HEK293 (cell line): ENCODE measurements at regions not wholly inside any gene's neighbourhood (a gene's known extent, or its start where the extent isn't known, plus 50 kb on each side); places are given as distances from the start of the nearest gene placed in this dataset.

Experiments used
- CTCF ChIA-PET: fragments of 350-600 bp; formaldehyde crosslinking; extraction: SDS; loops from one replicate; lab custom pipeline; 2021; ENCODE audit warnings: antibody characterized with exemption; lab: Yijun Ruan, JAX
- POLR2A ChIA-PET: fragments of 300-600 bp; formaldehyde crosslinking; extraction: SDS; loops from one replicate; lab custom pipeline; 2020; ENCODE audit warnings: antibody characterized with exemption, inconsistent platforms; lab: Yijun Ruan, JAX
- H3K27ac ChIP-seq: fragments of 200-500 bp; sonication (Bioruptor generic); 2 replicates; pipeline ENCODE4 v1.5.1; 2014; ENCODE audit warnings: low read depth, low read length, control low read depth, inconsistent platforms; ENCODE audit errors: extremely low read depth
- H3K36me3 ChIP-seq, 2 experiments: fragments of 200-500 bp in 1 of 2; sonication (Bioruptor generic) in 1 of 2; 1 replicate in 1 of 2; 2 replicates in 1 of 2; pipeline ENCODE4 v1.5.1; 2014 to 2017; ENCODE audit warnings: inconsistent platforms in 2 of 2, low read length in 2 of 2; ENCODE audit not compliant: control insufficient read depth in 2 of 2, insufficient read depth in 1 of 2
- H3K4me1 ChIP-seq: fragments of 200-500 bp; sonication (Bioruptor generic); 2 replicates; pipeline ENCODE4 v1.5.1; 2014; ENCODE audit warnings: mild to moderate bottlenecking, low read length, inconsistent platforms; ENCODE audit not compliant: control insufficient read depth, insufficient read depth
- H3K4me3 ChIP-seq: 2 replicates; pipeline ENCODE4 v1.5.1; 2011; ENCODE audit warnings: low read depth, mild to moderate bottlenecking, control low read depth, low read length, moderate library complexity
- H3K9me3 ChIP-seq: fragments of 200-500 bp; sonication (Bioruptor generic); 2 replicates; pipeline ENCODE4 v1.5.1; 2014; ENCODE audit warnings: low read depth, low read length, inconsistent platforms; ENCODE audit not compliant: control insufficient read depth, insufficient read depth
- BCL11B ChIP-seq: fragments of 450-650 bp; formaldehyde crosslinking; IDR thresholded peaks from 2 replicates; pipeline ENCODE4 v1.5.1; 2016; ENCODE audit warnings: low read depth, missing biosample characterization, missing genetic modification characterization
- FEZF1 ChIP-seq: fragments of 450-650 bp; formaldehyde crosslinking; IDR thresholded peaks from 2 replicates; pipeline ENCODE4 v1.5.1; 2016; ENCODE audit warnings: missing biosample characterization, missing genetic modification characterization
- GLIS1 ChIP-seq: fragments of 450-650 bp; formaldehyde crosslinking; IDR thresholded peaks from 2 replicates; pipeline ENCODE4 v1.5.1; 2016; ENCODE audit warnings: missing biosample characterization, missing genetic modification characterization
- KLF16 ChIP-seq: fragments of 450-650 bp; formaldehyde crosslinking; IDR thresholded peaks from 2 replicates; pipeline ENCODE4 v1.5.1; 2017; ENCODE audit warnings: missing biosample characterization, missing genetic modification characterization
- KLF8 ChIP-seq: fragments of 450-650 bp; formaldehyde crosslinking; IDR thresholded peaks from 2 replicates; pipeline ENCODE4 v1.5.1; 2016; ENCODE audit warnings: missing biosample characterization, missing genetic modification characterization
- KLF9 ChIP-seq: fragments of 450-650 bp; formaldehyde crosslinking; IDR thresholded peaks from 2 replicates; pipeline ENCODE4 v1.5.1; 2016; ENCODE audit warnings: missing biosample characterization, missing genetic modification characterization, low read depth
- PRDM6 ChIP-seq: fragments of 450-650 bp; formaldehyde crosslinking; IDR thresholded peaks from 2 replicates; pipeline ENCODE4 v1.5.1; 2017; ENCODE audit warnings: missing biosample characterization, missing genetic modification characterization
- RBAK ChIP-seq: fragments of 450-650 bp; formaldehyde crosslinking; IDR thresholded peaks from 2 replicates; pipeline ENCODE4 v1.5.1; 2016; ENCODE audit warnings: missing biosample characterization, missing genetic modification characterization
- TRIM28 ChIP-seq: IDR thresholded peaks from 2 replicates; pipeline ENCODE4 v1.6.1; 2011; ENCODE audit warnings: low read length, control low read depth, borderline replicate concordance
- TSHZ1 ChIP-seq: fragments of 450-650 bp; formaldehyde crosslinking; IDR thresholded peaks from 2 replicates; pipeline ENCODE4 v1.5.1; 2016; ENCODE audit warnings: missing biosample characterization, missing genetic modification characterization, borderline replicate concordance
- ZBTB48 ChIP-seq: fragments of 450-650 bp; formaldehyde crosslinking; IDR thresholded peaks from 2 replicates; pipeline ENCODE4 v1.5.1; 2016; ENCODE audit warnings: missing biosample characterization, missing genetic modification characterization
- ZFP69B ChIP-seq: fragments of 450-650 bp; formaldehyde crosslinking; IDR thresholded peaks from 2 replicates; pipeline ENCODE4 v1.5.1; 2016; ENCODE audit warnings: missing biosample characterization, missing genetic modification characterization
- ZNF132 ChIP-seq: fragments of 450-650 bp; formaldehyde crosslinking; IDR thresholded peaks from 2 replicates; pipeline ENCODE4 v1.5.1; 2017; ENCODE audit warnings: missing biosample characterization, missing genetic modification characterization, borderline replicate concordance
- ZNF140 ChIP-seq: fragments of 450-650 bp; formaldehyde crosslinking; IDR thresholded peaks from 2 replicates; pipeline ENCODE4 v1.5.1; 2016; ENCODE audit warnings: missing biosample characterization, missing genetic modification characterization
- ZNF211 ChIP-seq: fragments of 450-650 bp; formaldehyde crosslinking; IDR thresholded peaks from 2 replicates; pipeline ENCODE4 v1.5.1; 2016; ENCODE audit warnings: low read depth, missing biosample characterization, missing genetic modification characterization
- ZNF266 ChIP-seq: fragments of 450-650 bp; formaldehyde crosslinking; IDR thresholded peaks from 2 replicates; pipeline ENCODE4 v1.5.1; 2016; ENCODE audit warnings: missing biosample characterization, missing genetic modification characterization, low read depth
- ZNF292 ChIP-seq: fragments of 450-650 bp; formaldehyde crosslinking; IDR thresholded peaks from 2 replicates; pipeline ENCODE4 v1.5.1; 2016; ENCODE audit warnings: low read depth, missing biosample characterization, missing genetic modification characterization, borderline replicate concordance
- ZNF335 ChIP-seq: fragments of 450-650 bp; formaldehyde crosslinking; conservative IDR thresholded peaks from 2 replicates; pipeline ENCODE4 v1.5.1; 2016; ENCODE audit warnings: missing biosample characterization, missing genetic modification characterization
- ZNF341 ChIP-seq: fragments of 450-650 bp; formaldehyde crosslinking; IDR thresholded peaks from 2 replicates; pipeline ENCODE4; 2016; ENCODE audit warnings: low read depth, missing biosample characterization, missing genetic modification characterization
- ZNF398 ChIP-seq: fragments of 450-650 bp; formaldehyde crosslinking; IDR thresholded peaks from 2 replicates; pipeline ENCODE4 v1.5.1; 2017; ENCODE audit warnings: missing biosample characterization, missing genetic modification characterization
- ZNF626 ChIP-seq: fragments of 450-650 bp; sonication (Bioruptor Pico); formaldehyde crosslinking; IDR thresholded peaks from 2 replicates; pipeline ENCODE4 v1.5.1; 2018; ENCODE audit warnings: missing biosample characterization, missing genetic modification characterization, inconsistent platforms
- ZNF701 ChIP-seq: fragments of 450-650 bp; formaldehyde crosslinking; IDR thresholded peaks from 2 replicates; pipeline ENCODE4 v1.5.1; 2016; ENCODE audit warnings: missing biosample characterization, missing genetic modification characterization
- ZNF704 ChIP-seq: fragments of 450-650 bp; formaldehyde crosslinking; IDR thresholded peaks from 2 replicates; pipeline ENCODE4 v1.5.1; 2016; ENCODE audit warnings: missing biosample characterization, missing genetic modification characterization
- ZNF707 ChIP-seq: fragments of 450-650 bp; formaldehyde crosslinking; IDR thresholded peaks from 2 replicates; pipeline ENCODE4 v1.5.1; 2016; ENCODE audit warnings: missing biosample characterization, missing genetic modification characterization
- ZSCAN4 ChIP-seq: fragments of 450-650 bp; formaldehyde crosslinking; IDR thresholded peaks from 2 replicates; pipeline ENCODE4 v1.5.1; 2017; ENCODE audit warnings: missing biosample characterization, missing genetic modification characterization

- ChIA-PET CTCF (no interaction called here), POLR2A (no interaction called here)
- Histone ChIP-seq H3K9me3 (no peaks in the 10 kb centered on the region), H3K27ac (no peak overlapping the region), H3K4me1 (no peaks in the 10 kb centered on the region), H3K4me3 (no peak overlapping the region), H3K36me3 (no peaks in the 10 kb centered on the region)
- TF ChIP-seq TRIM28 = no peak
- TF ChIP-seq ZNF707 = no peak
- no peak for TF ChIP-seq ZNF266
- TF ChIP-seq TSHZ1 (tag by site-specific recombination) = no peak
- no peak for TF ChIP-seq GLIS1
- TF ChIP-seq FEZF1 = no peak
- no peak for TF ChIP-seq ZNF701 (tag by site-specific recombination)
Observed at GRCh38 chr4:111923786-111924185, 221.5 kb upstream of the FAM241A start.

- CTCF ChIA-PET = no interaction called here
- Histone ChIP-seq H3K4me1 (no peaks in the 10 kb centered on the region), H3K4me3 (no peak overlapping the region), H3K36me3 (no peaks in the 10 kb centered on the region), H3K9me3 (no peaks in the 10 kb centered on the region), H3K27ac (no peak overlapping the region)
- TF ChIP-seq ZNF704 (tag by site-specific recombination) = no peak
- no peak for TF ChIP-seq ZNF132 (tag by site-specific recombination)
- no peak for TF ChIP-seq ZSCAN4 (tag by site-specific recombination)
- no peak for TF ChIP-seq BCL11B (tag by site-specific recombination)
- TF ChIP-seq ZNF398 = no peak
- no peak for TF ChIP-seq PRDM6
- TF ChIP-seq ZNF140 = no peak
- TF ChIP-seq KLF16 = no peak
- TF ChIP-seq ZNF341 (tag by site-specific recombination) = no peak
- no peak for TF ChIP-seq ZNF211 (tag by site-specific recombination)
- TF ChIP-seq ZNF626 = no peak
- TF ChIP-seq ZBTB48 (tag by site-specific recombination) = no peak
- TF ChIP-seq KLF8 (tag by site-specific recombination) = no peak
- TF ChIP-seq ZNF292 (tag by site-specific recombination) = no peak
- no peak for TF ChIP-seq RBAK (tag by site-specific recombination)
- TF ChIP-seq KLF9 (tag by site-specific recombination) = no peak
- TF ChIP-seq ZNF335 (tag by site-specific recombination) = no peak
- TF ChIP-seq ZFP69B (tag by site-specific recombination) = no peak
- POLR2A ChIA-PET = no interaction called here
Observed at GRCh38 chr4:111924696-111925095, 220.6 kb upstream of the FAM241A start.
